ENCODE measurements at regions not wholly inside any gene's neighbourhood (a gene's known extent, or its start where the extent isn't known, plus 50 kb on each side); places are given as distances from the start of the nearest gene placed in this dataset.
"Not testable (repeated sequence)": the region's sequence is repeated elsewhere in the genome, so short reads cannot be mapped to it uniquely, and the experiment has no call there.

- Histone ChIP-seq H3K9me3 (ENCODE audit: low read length) (no peaks in the 10 kb centered on the region), H3K4me3 (ENCODE audit: low read length) (no peak overlapping the region), H3K4me1 (ENCODE audit: insufficient read depth, low read length) (no peaks in the 10 kb centered on the region), H3K27ac (ENCODE audit: low read depth, low read length) (no peak overlapping the region), H3K36me3 (ENCODE audit: insufficient read depth, low read length) (no peaks in the 10 kb centered on the region), H3K27me3 (ENCODE audit: insufficient read depth, low read length, poor library complexity, severe bottlenecking) (no peaks in the 10 kb centered on the region)
- ChIA-PET POLR2A (no interaction called here), CTCF (no interaction called here)
- Mint-ChIP-seq H3K9me3 (no peaks in the 10 kb centered on the region), H3K27ac (no peak overlapping the region), H3K27me3 (peaks cover 12 to 15% of the 10 kb centered on the region in 2 donors), H3K4me1 (no peaks in the 10 kb centered on the region), H3K4me3 (no peak overlapping the region), H3K36me3 (no peaks in the 10 kb centered on the region)
- DNase-seq, result no peak
Measured at GRCh38 chr10:78602201-78602932, 466.4 kb upstream of the ZMIZ1 start.

GRCh38 chr10:78604286-78604685 lies 464.5 kb upstream of the ZMIZ1 start:
- POLR2A ChIA-PET, result no interaction called here

GRCh38 chr10:78604721-78605120 lies 464.0 kb upstream of the ZMIZ1 start:
- H3K36me3 Mint-ChIP-seq, result no peaks in the 10 kb centered on the region
- POLR2A ChIA-PET, result no interaction called here

More at GRCh38 chr10:78604286-78604685, 464.5 kb upstream of the ZMIZ1 start:
- no peak for DNase-seq
- Histone ChIP-seq H3K4me3 (ENCODE audit: low read length) (no peak overlapping the region), H3K27ac (ENCODE audit: low read depth, low read length) (no peak overlapping the region), H3K9me3 (ENCODE audit: low read length) (no peaks in the 10 kb centered on the region), H3K36me3 (ENCODE audit: insufficient read depth, low read length) (no peaks in the 10 kb centered on the region), H3K27me3 (ENCODE audit: insufficient read depth, low read length, poor library complexity, severe bottlenecking) (no peaks in the 10 kb centered on the region), H3K4me1 (ENCODE audit: insufficient read depth, low read length) (no peaks in the 10 kb centered on the region)
- CTCF ChIA-PET, result no interaction called here
- H3K4me3 Mint-ChIP-seq, result no peak overlapping the region
- H3K36me3 Mint-ChIP-seq, result no peaks in the 10 kb centered on the region
- peaks cover 7 to 13% of the 10 kb centered on the region in 2 donors for H3K27me3 Mint-ChIP-seq
- H3K9me3 Mint-ChIP-seq, result peaks cover 0 to 15% (median 5%) of the 10 kb centered on the region in 5 donors
- no peak overlapping the region for H3K27ac Mint-ChIP-seq
- no peaks in the 10 kb centered on the region for H3K4me1 Mint-ChIP-seq

DNA sequence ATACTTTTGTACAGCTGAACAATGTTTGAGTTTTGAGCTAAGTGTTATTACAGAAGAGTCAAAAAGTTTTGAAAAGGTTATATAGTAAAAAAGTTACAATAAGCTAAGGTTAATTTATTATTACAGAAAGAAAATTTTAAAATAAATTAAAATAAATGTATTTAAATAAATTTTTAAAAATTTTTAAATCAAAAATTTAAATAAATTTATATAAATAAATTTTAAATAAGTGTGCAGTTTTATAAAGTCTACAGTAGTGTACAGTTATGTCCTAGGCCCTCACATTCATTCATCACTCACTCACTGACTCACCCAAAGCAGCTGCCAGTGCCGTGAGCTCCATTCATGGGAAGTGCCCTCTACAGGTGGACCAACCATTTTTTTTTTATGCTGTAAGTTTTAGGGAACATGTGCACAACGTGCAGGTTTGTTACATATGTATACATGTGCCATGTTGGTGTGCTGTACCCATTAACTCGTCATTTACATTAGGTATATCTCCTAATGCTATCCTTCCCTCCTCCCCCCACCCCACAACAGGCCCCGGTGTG lies 462.9 kb upstream of the ZMIZ1 start:
- no peaks in the 10 kb centered on the region for H3K4me1 ChIP-seq (ENCODE audit: insufficient read depth, low read length)
- no peaks in the 10 kb centered on the region for H3K9me3 ChIP-seq (ENCODE audit: low read length)
- Mint-ChIP-seq H3K4me1 (no peaks in the 10 kb centered on the region), H3K27me3 (peaks cover 12 to 13% of the 10 kb centered on the region in 2 donors), H3K27ac (no peak overlapping the region), H3K4me3 (no peak overlapping the region), H3K36me3 (peaks cover 0 to 3% (median 0%) of the 10 kb centered on the region in 3 donors), H3K9me3 (peaks cover 5 to 23% (median 12%) of the 10 kb centered on the region in 5 donors)
- no peaks in the 10 kb centered on the region for H3K27me3 ChIP-seq (ENCODE audit: insufficient read depth, low read length, poor library complexity, severe bottlenecking)
- H3K4me3 ChIP-seq (ENCODE audit: low read length), result no peak overlapping the region
- ChIA-PET CTCF (no interaction called here), POLR2A (no interaction called here)
- no peaks in the 10 kb centered on the region for H3K36me3 ChIP-seq (ENCODE audit: insufficient read depth, low read length)
- DNase-seq, result no peak
- no peak overlapping the region for H3K27ac ChIP-seq (ENCODE audit: low read depth, low read length)

More at GRCh38 chr10:78604721-78605120, 464.0 kb upstream of the ZMIZ1 start:
- Histone ChIP-seq H3K4me3 (ENCODE audit: low read length) (no peak overlapping the region), H3K4me1 (ENCODE audit: insufficient read depth, low read length) (no peaks in the 10 kb centered on the region), H3K27me3 (ENCODE audit: insufficient read depth, low read length, poor library complexity, severe bottlenecking) (no peaks in the 10 kb centered on the region), H3K27ac (ENCODE audit: low read depth, low read length) (no peak overlapping the region), H3K36me3 (ENCODE audit: insufficient read depth, low read length) (no peaks in the 10 kb centered on the region), H3K9me3 (ENCODE audit: low read length) (no peaks in the 10 kb centered on the region)
- CTCF ChIA-PET, result no interaction called here
- Mint-ChIP-seq H3K4me1 (no peaks in the 10 kb centered on the region), H3K27me3 (peaks cover 3 to 12% of the 10 kb centered on the region in 2 donors), H3K4me3 (no peak overlapping the region), H3K9me3 (peaks cover under 1 to 15% (median 7%) of the 10 kb centered on the region in 5 donors), H3K27ac (no peak overlapping the region)
- no peak for DNase-seq

DNA sequence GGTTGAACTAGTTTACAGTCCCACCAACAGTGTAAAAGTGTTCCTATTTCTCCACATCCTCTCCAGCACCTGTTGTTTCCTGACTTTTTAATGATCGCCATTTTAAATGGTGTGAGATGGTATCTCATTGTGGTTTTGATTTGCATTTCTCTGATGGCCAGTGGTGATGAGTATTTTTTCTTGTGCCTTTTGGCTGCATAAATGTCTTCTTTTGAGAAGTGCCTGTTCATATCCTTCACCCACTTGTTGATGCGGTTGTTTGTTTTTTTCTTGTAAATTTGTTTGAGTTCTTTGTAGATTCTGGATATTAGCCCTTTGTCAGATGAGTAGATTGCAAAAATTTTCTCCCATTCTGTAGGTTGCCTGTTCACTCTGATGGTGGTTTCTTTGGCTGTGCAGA lies 462.0 kb upstream of the ZMIZ1 start:
- DNase-seq; H3K9me3 ChIP-seq (ENCODE audit: low read length); CTCF ChIA-PET; H3K4me3 ChIP-seq (ENCODE audit: low read length); H3K4me3 Mint-ChIP-seq; H3K4me1 Mint-ChIP-seq; H3K27me3 ChIP-seq (ENCODE audit: insufficient read depth, low read length, poor library complexity, severe bottlenecking); H3K36me3 ChIP-seq (ENCODE audit: insufficient read depth, low read length); H3K4me1 ChIP-seq (ENCODE audit: insufficient read depth, low read length); POLR2A ChIA-PET; H3K27ac Mint-ChIP-seq; H3K36me3 Mint-ChIP-seq; H3K27ac ChIP-seq (ENCODE audit: low read depth, low read length): not testable (repeated sequence)
- Mint-ChIP-seq H3K9me3 (peaks cover 5 to 23% (median 12%) of the 10 kb centered on the region in 5 donors), H3K27me3 (peaks cover 14 to 19% of the 10 kb centered on the region in 2 donors)

GRCh38 chr10:78609976-78610375 lies 458.8 kb upstream of the ZMIZ1 start:
- H3K27me3 Mint-ChIP-seq, result peaks cover 15 to 34% of the 10 kb centered on the region in 2 donors
- no peaks in the 10 kb centered on the region for H3K4me1 Mint-ChIP-seq
- no peak for DNase-seq
- peaks cover 0 to 3% (median 0%) of the 10 kb centered on the region in 3 donors for H3K36me3 Mint-ChIP-seq
- H3K9me3 Mint-ChIP-seq, result peaks cover 5 to 23% (median 12%) of the 10 kb centered on the region in 5 donors
- Histone ChIP-seq H3K4me3 (ENCODE audit: low read length) (no peak overlapping the region), H3K36me3 (ENCODE audit: insufficient read depth, low read length) (no peaks in the 10 kb centered on the region), H3K9me3 (ENCODE audit: low read length) (no peaks in the 10 kb centered on the region), H3K27me3 (ENCODE audit: insufficient read depth, low read length, poor library complexity, severe bottlenecking) (no peaks in the 10 kb centered on the region), H3K27ac (ENCODE audit: low read depth, low read length) (no peak overlapping the region), H3K4me1 (ENCODE audit: insufficient read depth, low read length) (no peaks in the 10 kb centered on the region)
- no peak overlapping the region for H3K27ac Mint-ChIP-seq
- ChIA-PET POLR2A (no interaction called here), CTCF (no interaction called here)
- no peak overlapping the region for H3K4me3 Mint-ChIP-seq

DNA sequence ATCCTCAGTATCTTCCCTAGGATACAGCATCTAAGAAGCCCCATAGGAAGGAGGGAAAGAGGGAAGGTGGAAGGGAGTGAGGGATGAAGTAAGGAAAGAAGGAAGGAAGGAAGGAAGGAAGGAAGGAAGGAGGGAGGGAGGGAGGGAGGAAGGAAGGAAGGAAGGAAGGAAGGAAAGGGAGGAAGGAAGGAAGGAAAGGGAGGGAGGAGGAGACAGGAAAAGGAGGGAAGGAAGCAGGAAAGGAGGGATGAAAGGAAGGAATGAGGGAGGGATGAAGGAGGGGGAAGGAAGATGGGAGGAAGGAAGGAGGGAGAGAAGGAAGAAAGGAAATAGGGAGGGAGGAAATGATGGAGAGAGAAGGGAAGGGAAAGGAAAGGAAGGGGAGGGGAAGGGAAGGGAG lies 455.6 kb upstream of the ZMIZ1 start:
- H3K9me3 Mint-ChIP-seq, result peaks cover 8 to 19% (median 12%) of the 10 kb centered on the region in 5 donors
- Histone ChIP-seq H3K27me3 (ENCODE audit: insufficient read depth, low read length, poor library complexity, severe bottlenecking) (no peaks in the 10 kb centered on the region), H3K36me3 (ENCODE audit: insufficient read depth, low read length) (no peaks in the 10 kb centered on the region), H3K9me3 (ENCODE audit: low read length) (no peaks in the 10 kb centered on the region), H3K4me3 (ENCODE audit: low read length) (no peak overlapping the region), H3K27ac (ENCODE audit: low read depth, low read length) (no peak overlapping the region), H3K4me1 (ENCODE audit: insufficient read depth, low read length) (no peaks in the 10 kb centered on the region)
- H3K27ac Mint-ChIP-seq, result peak overlapping the region in 1 of 8 donors; percentile 78
- DNase-seq, result no peak
- peaks cover 0 to 3% (median 0%) of the 10 kb centered on the region in 3 donors for H3K36me3 Mint-ChIP-seq
- POLR2A ChIA-PET, result no interaction called here
- CTCF ChIA-PET, result no interaction called here
- no peaks in the 10 kb centered on the region for H3K4me1 Mint-ChIP-seq
- H3K4me3 Mint-ChIP-seq, result no peak overlapping the region
- peaks cover 22 to 46% of the 10 kb centered on the region in 2 donors for H3K27me3 Mint-ChIP-seq

- Mint-ChIP-seq H3K4me1 (no peaks in the 10 kb centered on the region), H3K36me3 (peaks cover 0 to 3% (median 0%) of the 10 kb centered on the region in 3 donors), H3K27me3 (peaks cover 23 to 44% of the 10 kb centered on the region in 2 donors), H3K4me3 (no peak overlapping the region), H3K9me3 (peaks cover 7 to 9% (median 8%) of the 10 kb centered on the region in 5 donors), H3K27ac (no peak overlapping the region)
- no peak for DNase-seq
- Histone ChIP-seq H3K36me3 (ENCODE audit: insufficient read depth, low read length) (no peaks in the 10 kb centered on the region), H3K4me1 (ENCODE audit: insufficient read depth, low read length) (no peaks in the 10 kb centered on the region), H3K4me3 (ENCODE audit: low read length) (no peak overlapping the region), H3K27ac (ENCODE audit: low read depth, low read length) (no peak overlapping the region), H3K27me3 (ENCODE audit: insufficient read depth, low read length, poor library complexity, severe bottlenecking) (no peaks in the 10 kb centered on the region), H3K9me3 (ENCODE audit: low read length) (no peaks in the 10 kb centered on the region)
- CTCF ChIA-PET, result no interaction called here
- POLR2A ChIA-PET, result no interaction called here
Measured at GRCh38 chr10:78614267-78614666, 454.5 kb upstream of the ZMIZ1 start.

All from CD8-positive, alpha-beta memory T cell (primary cell).